ENCODE measurements at regions not wholly inside any gene's neighbourhood (a gene's known extent, or its start where the extent isn't known, plus 50 kb on each side); places are given as distances from the start of the nearest gene placed in this dataset.

DNA sequence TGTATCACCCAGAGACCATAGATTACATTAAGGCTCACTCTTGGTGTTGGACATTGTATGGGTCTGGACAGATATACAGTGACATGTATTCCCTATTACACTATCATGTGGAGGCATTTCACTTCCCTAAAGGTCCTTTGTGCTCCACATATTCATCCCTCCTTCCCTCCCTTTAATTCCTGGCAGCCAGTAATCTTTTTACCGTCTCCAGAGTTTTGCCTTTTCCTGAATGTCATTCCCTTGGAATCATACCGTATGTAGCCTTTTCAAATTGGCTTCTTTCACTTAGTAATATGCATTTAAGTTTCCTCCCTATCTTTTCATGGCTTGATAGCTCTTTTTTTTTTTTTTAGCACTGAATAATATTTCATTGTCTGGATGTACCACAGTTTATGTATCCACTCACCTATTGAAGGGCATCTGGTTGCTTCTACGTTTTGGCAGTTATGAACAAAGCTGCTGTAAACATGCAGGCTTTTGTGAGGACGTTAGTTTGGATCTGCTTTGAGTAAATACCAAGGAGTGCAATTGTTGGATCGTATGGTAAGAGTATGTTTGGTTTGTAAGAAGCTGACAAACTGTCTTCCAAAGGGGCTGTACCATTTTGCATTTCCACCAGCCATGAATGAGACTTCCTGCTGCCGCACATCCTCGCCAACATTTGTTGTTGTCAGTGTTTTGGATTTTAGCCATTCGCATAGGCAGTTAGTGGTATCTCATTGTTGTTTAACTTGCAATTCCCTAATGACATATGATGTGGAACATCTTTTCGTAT lies 122.1 kb upstream of the SMIM23 start:
- Histone ChIP-seq H3K36me3 (no peaks in the 10 kb centered on the region), H3K27me3 (no peaks in the 10 kb centered on the region), H3K4me1 (ENCODE audit: control insufficient read depth in 1 of 2, insufficient read depth in 1 of 2, low read depth in 1 of 2, low read length in 1 of 2) (no peaks in the 10 kb centered on the region), H3K27ac (no peak overlapping the region), H3K9me3 (no peaks in the 10 kb centered on the region), H3K4me3 (ENCODE audit: low read depth in 1 of 2, low read length in 1 of 2) (no peak overlapping the region)
- TF ChIP-seq, protein P1, sequence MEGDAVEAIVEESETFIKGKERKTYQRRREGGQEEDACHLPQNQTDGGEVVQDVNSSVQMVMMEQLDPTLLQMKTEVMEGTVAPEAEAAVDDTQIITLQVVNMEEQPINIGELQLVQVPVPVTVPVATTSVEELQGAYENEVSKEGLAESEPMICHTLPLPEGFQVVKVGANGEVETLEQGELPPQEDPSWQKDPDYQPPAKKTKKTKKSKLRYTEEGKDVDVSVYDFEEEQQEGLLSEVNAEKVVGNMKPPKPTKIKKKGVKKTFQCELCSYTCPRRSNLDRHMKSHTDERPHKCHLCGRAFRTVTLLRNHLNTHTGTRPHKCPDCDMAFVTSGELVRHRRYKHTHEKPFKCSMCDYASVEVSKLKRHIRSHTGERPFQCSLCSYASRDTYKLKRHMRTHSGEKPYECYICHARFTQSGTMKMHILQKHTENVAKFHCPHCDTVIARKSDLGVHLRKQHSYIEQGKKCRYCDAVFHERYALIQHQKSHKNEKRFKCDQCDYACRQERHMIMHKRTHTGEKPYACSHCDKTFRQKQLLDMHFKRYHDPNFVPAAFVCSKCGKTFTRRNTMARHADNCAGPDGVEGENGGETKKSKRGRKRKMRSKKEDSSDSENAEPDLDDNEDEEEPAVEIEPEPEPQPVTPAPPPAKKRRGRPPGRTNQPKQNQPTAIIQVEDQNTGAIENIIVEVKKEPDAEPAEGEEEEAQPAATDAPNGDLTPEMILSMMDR (IDR thresholded peaks at IDR 0.05): no peak

DNA sequence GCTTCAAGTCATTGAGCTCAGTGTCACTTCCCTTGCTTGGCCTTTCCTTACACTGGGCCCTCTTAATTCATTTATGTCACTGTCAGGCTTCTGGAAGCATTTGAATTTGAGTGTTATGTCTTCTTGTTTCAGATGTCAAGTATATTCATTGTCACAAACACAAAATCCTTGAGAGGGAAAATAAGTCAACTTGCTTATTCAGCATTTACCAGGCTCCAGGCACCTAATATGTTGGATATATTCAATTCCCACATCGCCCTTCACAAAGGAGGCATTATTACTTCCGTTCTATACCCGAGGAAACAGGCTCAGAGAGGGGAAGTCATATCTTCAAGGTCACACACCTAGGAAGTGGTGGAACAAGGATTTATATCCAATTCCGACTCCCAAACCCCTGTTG lies 121.1 kb upstream of the SMIM23 start:
- TF ChIP-seq, protein P1 (IDR thresholded peaks at IDR 0.05): no peak
- Histone ChIP-seq H3K36me3 (no peaks in the 10 kb centered on the region), H3K4me3 (ENCODE audit: low read depth in 1 of 2, low read length in 1 of 2) (no peak overlapping the region), H3K9me3 (no peaks in the 10 kb centered on the region), H3K4me1 (ENCODE audit: control insufficient read depth in 1 of 2, insufficient read depth in 1 of 2, low read depth in 1 of 2, low read length in 1 of 2) (no peaks in the 10 kb centered on the region), H3K27ac (no peak overlapping the region), H3K27me3 (no peaks in the 10 kb centered on the region)

DNA sequence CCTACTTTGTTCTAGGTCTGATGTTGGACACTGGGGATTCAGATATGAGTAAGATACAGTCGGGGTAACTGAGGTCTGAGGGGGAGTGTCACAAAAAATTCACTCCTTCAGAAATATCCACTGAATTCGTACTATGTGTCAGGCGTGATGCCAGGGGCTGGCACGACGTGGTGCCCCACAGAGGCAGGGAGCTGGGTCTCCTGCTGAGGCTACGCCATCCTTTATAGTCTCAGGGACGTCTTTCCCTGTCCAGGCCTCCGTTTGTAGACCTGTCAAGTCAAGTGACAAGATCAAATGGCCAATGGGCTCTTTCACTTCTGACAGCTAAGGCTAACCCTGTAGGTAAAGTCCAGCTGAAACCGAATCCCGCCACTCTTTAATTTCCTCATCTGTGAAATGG lies 118.8 kb upstream of the SMIM23 start:
- TF ChIP-seq, protein P1 (IDR thresholded peaks at IDR 0.05): no peak
- no peaks in the 10 kb centered on the region for H3K4me1 ChIP-seq (ENCODE audit: control insufficient read depth in 1 of 2, insufficient read depth in 1 of 2, low read depth in 1 of 2, low read length in 1 of 2)
- H3K4me3 ChIP-seq (ENCODE audit: low read depth in 1 of 2, low read length in 1 of 2): no peak overlapping the region
- no peak overlapping the region for H3K27ac ChIP-seq
- no peaks in the 10 kb centered on the region for H3K36me3 ChIP-seq
- no peaks in the 10 kb centered on the region for H3K9me3 ChIP-seq
- no peaks in the 10 kb centered on the region for H3K27me3 ChIP-seq

GRCh38 chr5:171667341-171668096 lies 118.1 kb upstream of the SMIM23 start:
- TF ChIP-seq, protein P1 (IDR thresholded peaks at IDR 0.05): no peak
- Histone ChIP-seq H3K9me3 (no peaks in the 10 kb centered on the region), H3K4me3 (ENCODE audit: low read depth in 1 of 2, low read length in 1 of 2) (no peak overlapping the region), H3K27me3 (no peaks in the 10 kb centered on the region), H3K36me3 (no peaks in the 10 kb centered on the region), H3K4me1 (ENCODE audit: control insufficient read depth in 1 of 2, insufficient read depth in 1 of 2, low read depth in 1 of 2, low read length in 1 of 2) (no peaks in the 10 kb centered on the region), H3K27ac (no peak overlapping the region)

GRCh38 chr5:171668097-171668412 lies 117.6 kb upstream of the SMIM23 start:
- Histone ChIP-seq H3K36me3 (no peaks in the 10 kb centered on the region), H3K4me1 (ENCODE audit: control insufficient read depth in 1 of 2, insufficient read depth in 1 of 2, low read depth in 1 of 2, low read length in 1 of 2) (no peaks in the 10 kb centered on the region), H3K9me3 (no peaks in the 10 kb centered on the region), H3K27ac (no peak overlapping the region), H3K4me3 (ENCODE audit: low read depth in 1 of 2, low read length in 1 of 2) (no peak overlapping the region), H3K27me3 (no peaks in the 10 kb centered on the region)
- TF ChIP-seq, protein P1 (IDR thresholded peaks at IDR 0.05): no peak
